OCI-LY7 (cell line): ENCODE measurements at regions not wholly inside any gene's neighbourhood (a gene's known extent, or its start where the extent isn't known, plus 50 kb on each side); places are given as distances from the start of the nearest gene placed in this dataset.

ENCODE experiments used
- BruUV-seq: library from RNA; stranded (reverse); fragments of 400-500 nt; replicated peaks from 2 replicates; lab custom pipeline; 2021; lab: Mats Ljungman, UMichigan
- CTCF ChIA-PET: fragments of 300-600 bp; sonication (Branson Sonifier 250); formaldehyde crosslinking; loops from one replicate; lab custom pipeline; 2022; ENCODE audit warnings: antibody characterized with exemption; ENCODE audit not compliant: unreplicated experiment; lab: Charles Lee
- POLR2A ChIA-PET: fragments of 300-600 bp; sonication (Branson Sonifier 250); formaldehyde crosslinking; loops from one replicate; lab custom pipeline; 2022; ENCODE audit warnings: antibody characterized with exemption; lab: Charles Lee
- DNase-seq: peaks from one replicate; pipeline ENCODE4 v3.0.0-alpha.2; 2015; ENCODE audit warnings: low spot score
- H2AFZ ChIP-seq: fragments of 200-600 bp; sonication (generic), shearing (Covaris generic); 2 replicates; pipeline ENCODE4 v1.6.1; 2014; ENCODE audit warnings: mild to moderate bottlenecking, antibody characterized with exemption, low read length, moderate library complexity
- H3K27ac ChIP-seq: fragments of 200-600 bp; sonication (generic); 2 replicates; pipeline ENCODE4 v1.5.1; 2014; ENCODE audit warnings: mixed run types, low read depth, mild to moderate bottlenecking, moderate library complexity, low read length, inconsistent platforms; ENCODE audit not compliant: poor library complexity, severe bottlenecking
- H3K36me3 ChIP-seq: fragments of 200-600 bp; sonication (generic); 2 replicates; pipeline ENCODE4 v1.6.1; 2014; ENCODE audit warnings: mild to moderate bottlenecking, antibody characterized with exemption, low read length, moderate library complexity, mixed read lengths; ENCODE audit not compliant: insufficient read depth
- H3K4me1 ChIP-seq: fragments of 200-600 bp; sonication (generic); 2 replicates; pipeline ENCODE4 v1.5.1; 2014; ENCODE audit warnings: mild to moderate bottlenecking, low read length; ENCODE audit not compliant: insufficient read depth, poor library complexity, severe bottlenecking
- H3K4me2 ChIP-seq: fragments of 200-600 bp; sonication (generic); 2 replicates; pipeline ENCODE4 v1.6.1; 2014; ENCODE audit warnings: mild to moderate bottlenecking, low read length
- H3K4me3 ChIP-seq: fragments of 200-600 bp; sonication (generic); 2 replicates; pipeline ENCODE4 v1.5.1; 2014; ENCODE audit warnings: mild to moderate bottlenecking, low read depth, low read length; ENCODE audit not compliant: poor library complexity, severe bottlenecking
- H3K79me2 ChIP-seq: fragments of 200-600 bp; sonication (generic); 2 replicates; pipeline ENCODE4 v1.6.1; 2016; ENCODE audit warnings: low read depth, mild to moderate bottlenecking, low read length, moderate library complexity, mixed read lengths; ENCODE audit not compliant: insufficient read depth
- H3K9me2 ChIP-seq: fragments of 200-600 bp; sonication (generic); 2 replicates; pipeline ENCODE4 v1.6.1; 2016; ENCODE audit warnings: mild to moderate bottlenecking, low read length, mixed read lengths; ENCODE audit not compliant: insufficient read depth
- H3K9me3 ChIP-seq: fragments of 200-600 bp; sonication (generic); 2 replicates; pipeline ENCODE4 v1.6.1; 2014; ENCODE audit warnings: mild to moderate bottlenecking, mixed run types, low read length, mixed read lengths
- H4K20me1 ChIP-seq: fragments of 200-600 bp; sonication (generic); 2 replicates; pipeline ENCODE4 v1.6.1; 2014; ENCODE audit warnings: mild to moderate bottlenecking, antibody characterized with exemption, low read length, moderate library complexity, mixed read lengths; ENCODE audit not compliant: insufficient read depth
- EZH2phosphoT487 ChIP-seq: fragments of 200-600 bp; sonication (generic); IDR thresholded peaks from 2 replicates; pipeline ENCODE4 v1.6.1; 2018; ENCODE audit warnings: low read depth, borderline replicate concordance, mild to moderate bottlenecking, mixed run types, antibody characterized with exemption, low read length, moderate library complexity, mixed read lengths
- intact Hi-C: fragments of 100-400 bp; cut with micrococcal nuclease; formaldehyde crosslinking; loops from one replicate; pipeline ENCODE4 v1.10.0; 2022; ENCODE audit not compliant: unreplicated experiment
- TF ChIP-seq, protein P1 (sequence below): fragments of 200-600 bp; sonication (generic); conservative IDR thresholded peaks from 2 replicates; pipeline ENCODE4 v1.5.1; 2014; ENCODE audit warnings: mild to moderate bottlenecking, antibody characterized with exemption, low read length, moderate library complexity, mixed read lengths

DNA sequence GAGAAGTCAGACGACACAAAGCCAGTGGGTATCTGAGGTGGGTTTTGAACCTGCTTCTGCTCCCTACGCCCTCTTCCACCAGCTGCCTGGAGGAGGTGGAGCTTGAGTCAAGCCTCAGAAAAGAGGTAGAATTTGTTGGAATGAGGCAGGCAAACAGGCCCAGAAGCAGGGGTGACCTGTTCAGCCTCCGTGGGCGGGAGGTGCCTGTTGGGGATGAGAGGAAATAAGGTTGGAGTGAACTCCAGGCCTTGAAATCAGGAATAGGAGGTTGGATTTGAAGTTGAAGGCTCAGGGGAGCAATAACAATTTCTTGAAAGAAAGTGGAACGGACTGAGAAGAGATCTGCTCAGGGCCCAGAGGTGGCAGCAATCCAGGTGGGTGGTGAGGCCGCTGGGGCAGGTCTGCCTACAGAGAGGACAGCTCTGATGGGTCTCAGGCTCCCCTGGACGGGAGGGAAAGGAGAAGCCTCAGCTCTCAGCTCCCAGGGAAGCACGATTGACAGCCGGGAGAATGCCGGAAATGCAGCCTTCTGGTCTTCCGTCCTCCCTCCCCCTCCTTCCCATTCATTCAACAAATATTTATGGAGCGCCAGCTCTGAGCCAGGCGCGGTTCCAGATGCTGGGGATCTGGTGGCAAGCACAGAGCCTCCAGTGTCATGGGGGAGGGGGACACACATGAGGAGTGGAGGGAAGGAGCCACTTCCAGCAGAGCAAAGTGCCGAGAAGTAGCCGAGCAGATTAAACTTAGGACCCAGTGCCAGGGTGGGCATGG lies 61.9 kb upstream of the CIBAR2 start:
- no peak for DNase-seq
- Histone ChIP-seq H3K9me2 (no peaks in the 10 kb centered on the region), H3K4me1 (no peaks in the 10 kb centered on the region), H3K9me3 (no peaks in the 10 kb centered on the region), H3K4me2 (no peak overlapping the region), H3K79me2 (no peaks in the 10 kb centered on the region), H3K36me3 (no peaks in the 10 kb centered on the region), H3K4me3 (no peak overlapping the region), H4K20me1 (no peaks in the 10 kb centered on the region), H2AFZ (no peak overlapping the region), H3K27ac (no peak overlapping the region)
- TF ChIP-seq, protein P1, sequence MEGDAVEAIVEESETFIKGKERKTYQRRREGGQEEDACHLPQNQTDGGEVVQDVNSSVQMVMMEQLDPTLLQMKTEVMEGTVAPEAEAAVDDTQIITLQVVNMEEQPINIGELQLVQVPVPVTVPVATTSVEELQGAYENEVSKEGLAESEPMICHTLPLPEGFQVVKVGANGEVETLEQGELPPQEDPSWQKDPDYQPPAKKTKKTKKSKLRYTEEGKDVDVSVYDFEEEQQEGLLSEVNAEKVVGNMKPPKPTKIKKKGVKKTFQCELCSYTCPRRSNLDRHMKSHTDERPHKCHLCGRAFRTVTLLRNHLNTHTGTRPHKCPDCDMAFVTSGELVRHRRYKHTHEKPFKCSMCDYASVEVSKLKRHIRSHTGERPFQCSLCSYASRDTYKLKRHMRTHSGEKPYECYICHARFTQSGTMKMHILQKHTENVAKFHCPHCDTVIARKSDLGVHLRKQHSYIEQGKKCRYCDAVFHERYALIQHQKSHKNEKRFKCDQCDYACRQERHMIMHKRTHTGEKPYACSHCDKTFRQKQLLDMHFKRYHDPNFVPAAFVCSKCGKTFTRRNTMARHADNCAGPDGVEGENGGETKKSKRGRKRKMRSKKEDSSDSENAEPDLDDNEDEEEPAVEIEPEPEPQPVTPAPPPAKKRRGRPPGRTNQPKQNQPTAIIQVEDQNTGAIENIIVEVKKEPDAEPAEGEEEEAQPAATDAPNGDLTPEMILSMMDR: no peak
- no peak for TF ChIP-seq EZH2phosphoT487
- BruUV-seq: no TSS peak
- intact Hi-C loops: no loop called here
- CTCF ChIA-PET: no interaction called here
- POLR2A ChIA-PET: no interaction called here

DNA sequence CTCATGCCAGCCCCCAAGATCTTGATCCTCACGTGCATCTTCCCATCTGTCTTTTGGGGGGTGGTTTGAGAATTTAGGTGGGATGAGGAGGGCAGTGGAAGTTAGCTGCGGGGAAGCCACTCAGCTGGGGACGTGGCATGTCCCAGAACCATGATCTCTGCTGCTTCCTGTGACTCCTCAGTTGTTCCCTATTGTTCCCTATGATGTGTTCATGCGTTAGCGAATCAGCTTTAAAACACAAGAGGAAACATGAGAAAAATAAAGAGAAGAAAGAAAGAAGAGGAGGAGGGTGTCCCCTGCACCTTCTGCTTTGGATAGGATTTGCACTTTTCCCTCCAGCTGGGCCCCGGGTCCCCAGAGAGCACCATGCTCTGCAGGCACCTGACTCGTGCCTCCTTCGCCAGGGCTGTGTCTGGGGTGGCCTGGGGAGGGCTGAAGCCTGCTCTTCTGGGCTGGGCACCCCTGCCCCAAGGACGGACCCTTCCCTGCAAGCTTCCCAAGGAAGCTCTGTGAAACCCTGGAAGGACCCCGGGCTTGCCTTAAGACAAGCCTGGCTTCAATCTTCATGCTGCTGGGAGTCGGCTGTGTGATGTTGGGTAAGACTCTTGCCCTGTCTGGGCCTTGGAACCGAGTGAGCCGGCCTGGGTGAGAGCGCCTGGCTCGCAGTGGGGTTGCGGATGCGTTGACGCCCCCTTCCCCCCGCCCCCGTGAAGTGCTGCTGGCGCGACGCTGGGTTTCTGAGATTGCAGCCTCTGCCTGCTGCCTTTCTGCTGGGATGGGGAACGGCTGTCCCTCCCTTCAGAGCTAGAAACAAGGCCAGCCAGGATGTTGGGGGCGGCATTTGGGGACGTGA lies 62.8 kb upstream of the CIBAR2 start:
- POLR2A ChIA-PET: no interaction called here
- Histone ChIP-seq H3K36me3 (no peaks in the 10 kb centered on the region), H4K20me1 (no peaks in the 10 kb centered on the region), H3K4me2 (no peak overlapping the region), H2AFZ (no peak overlapping the region), H3K9me3 (no peaks in the 10 kb centered on the region), H3K4me1 (no peaks in the 10 kb centered on the region), H3K4me3 (no peak overlapping the region), H3K27ac (no peak overlapping the region), H3K79me2 (no peaks in the 10 kb centered on the region), H3K9me2 (no peaks in the 10 kb centered on the region)
- TF ChIP-seq EZH2phosphoT487: no peak
- TF ChIP-seq, protein P1: no peak
- intact Hi-C loops: no loop called here
- CTCF ChIA-PET: no interaction called here
- BruUV-seq: no TSS peak
- DNase-seq: no peak
